Stimulated activated effector memory CD8-positive, alpha-beta T cell treated with anti-CD3 and anti-CD28 coated beads, Interleukin-12 subunit alpha, Interleukin-12 subunit beta, amount 100 ng/mL, for 72 hours (primary cell): ENCODE measurements at regions not wholly inside any gene's neighbourhood (a gene's known extent, or its start where the extent isn't known, plus 50 kb on each side); places are given as distances from the start of the nearest gene placed in this dataset.
A peak's percentile ranks its signal among the peaks of the same experiment; 100 is the strongest.

ENCODE experiments used
- ATAC-seq: fragments of 150-1000 bp; cut with Tn5 transposase; 2 replicates; pipeline ENCODE4 v1.10.0; 2021
- DNase-seq, 2 donors: peaks; one replicate each; pipeline ENCODE4 v3.0.0; 2021 to 2022; ENCODE audit warnings: low spot score in 2 of 2
- H3K27ac Mint-ChIP-seq: one replicate; pipeline ENCODE4 v1.8.0; 2022; ENCODE audit warnings: mild to moderate bottlenecking, mixed read lengths
- H3K36me3 Mint-ChIP-seq: one replicate; pipeline ENCODE4 v1.8.0; 2022; ENCODE audit warnings: mild to moderate bottlenecking, mixed read lengths
- H3K4me1 Mint-ChIP-seq: one replicate; pipeline ENCODE4 v1.8.0; 2022; ENCODE audit warnings: mixed read lengths
- H3K4me3 Mint-ChIP-seq: one replicate; pipeline ENCODE4 v1.8.0; 2022; ENCODE audit warnings: mild to moderate bottlenecking, mixed read lengths
- H3K9me3 Mint-ChIP-seq: one replicate; pipeline ENCODE4 v1.8.0; 2022; ENCODE audit warnings: mixed read lengths

GRCh38 chr22:49721211-49721763 is 106.4 kb downstream of the BRD1 start:
- Mint-ChIP-seq H3K27ac (peak overlapping the region; percentile 21), H3K9me3 (no peaks in the 10 kb centered on the region), H3K4me1 (peaks cover 14% of the 10 kb centered on the region), H3K4me3 (no peak overlapping the region), H3K36me3 (peaks cover 6% of the 10 kb centered on the region)
- DNase-seq: peak in 1 of 2 donors; percentile 40
- no peak for ATAC-seq

- Mint-ChIP-seq H3K4me3 (no peak overlapping the region), H3K4me1 (peaks cover 11% of the 10 kb centered on the region), H3K36me3 (peaks cover 6% of the 10 kb centered on the region), H3K27ac (no peak overlapping the region), H3K9me3 (no peaks in the 10 kb centered on the region)
- ATAC-seq: no peak
- DNase-seq: no peak
Measured at GRCh38 chr22:49720279-49720959, 107.3 kb downstream of the BRD1 start.

- ATAC-seq (no peak), DNase-seq (no peak)
- Mint-ChIP-seq H3K36me3 (peaks cover 6% of the 10 kb centered on the region), H3K27ac (no peak overlapping the region), H3K9me3 (no peaks in the 10 kb centered on the region), H3K4me3 (no peak overlapping the region), H3K4me1 (peaks cover 7% of the 10 kb centered on the region)
Measured at GRCh38 chr22:49719046-49719445, 108.6 kb downstream of the BRD1 start.

DNA sequence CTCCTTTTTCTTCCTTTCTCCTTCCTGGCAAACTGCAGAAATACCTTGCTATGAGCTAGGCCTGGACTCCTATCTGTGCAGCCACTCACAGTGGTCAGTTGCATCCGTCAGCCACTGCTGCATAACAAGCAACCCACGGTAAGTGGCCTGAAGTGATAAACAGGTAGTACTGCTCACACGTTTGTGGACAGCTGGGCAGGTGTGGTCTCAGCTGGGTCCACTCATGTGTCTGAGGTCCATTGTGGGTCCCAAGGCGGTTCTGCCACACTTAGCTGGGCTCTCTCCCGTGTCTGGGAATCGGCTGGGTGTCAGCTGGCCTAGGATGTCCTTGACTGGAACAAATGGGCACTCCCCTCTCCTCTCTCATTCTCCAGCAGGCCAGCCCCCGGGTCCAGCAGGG is 109.3 kb downstream of the BRD1 start:
- no peak for DNase-seq
- no peak overlapping the region for H3K4me3 Mint-ChIP-seq
- H3K36me3 Mint-ChIP-seq: peaks cover 6% of the 10 kb centered on the region
- peaks cover under 1% of the 10 kb centered on the region for H3K4me1 Mint-ChIP-seq
- H3K9me3 Mint-ChIP-seq: no peaks in the 10 kb centered on the region
- ATAC-seq: no peak
- no peak overlapping the region for H3K27ac Mint-ChIP-seq

GRCh38 chr22:49717322-49717919 is 110.3 kb downstream of the BRD1 start:
- ATAC-seq: no peak
- Mint-ChIP-seq H3K4me3 (no peak overlapping the region), H3K4me1 (no peaks in the 10 kb centered on the region), H3K36me3 (peaks cover 6% of the 10 kb centered on the region), H3K27ac (no peak overlapping the region), H3K9me3 (no peaks in the 10 kb centered on the region)
- DNase-seq: no peak

- ATAC-seq (no peak), DNase-seq (no peak)
- no peak overlapping the region for H3K4me3 Mint-ChIP-seq
- no peaks in the 10 kb centered on the region for H3K36me3 Mint-ChIP-seq
- no peaks in the 10 kb centered on the region for H3K4me1 Mint-ChIP-seq
- H3K27ac Mint-ChIP-seq: no peak overlapping the region
- no peaks in the 10 kb centered on the region for H3K9me3 Mint-ChIP-seq
Measured at GRCh38 chr22:49716441-49716840, 111.2 kb downstream of the BRD1 start.

GRCh38 chr22:49715450-49715849 is 112.2 kb downstream of the BRD1 start:
- no peaks in the 10 kb centered on the region for H3K4me1 Mint-ChIP-seq
- no peak overlapping the region for H3K4me3 Mint-ChIP-seq
- DNase-seq: no peak
- no peak overlapping the region for H3K27ac Mint-ChIP-seq
- no peak for ATAC-seq
- no peaks in the 10 kb centered on the region for H3K9me3 Mint-ChIP-seq
- no peaks in the 10 kb centered on the region for H3K36me3 Mint-ChIP-seq

GRCh38 chr22:49713003-49713402 is 114.7 kb downstream of the BRD1 start:
- Mint-ChIP-seq H3K9me3 (no peaks in the 10 kb centered on the region), H3K27ac (no peak overlapping the region)

DNA sequence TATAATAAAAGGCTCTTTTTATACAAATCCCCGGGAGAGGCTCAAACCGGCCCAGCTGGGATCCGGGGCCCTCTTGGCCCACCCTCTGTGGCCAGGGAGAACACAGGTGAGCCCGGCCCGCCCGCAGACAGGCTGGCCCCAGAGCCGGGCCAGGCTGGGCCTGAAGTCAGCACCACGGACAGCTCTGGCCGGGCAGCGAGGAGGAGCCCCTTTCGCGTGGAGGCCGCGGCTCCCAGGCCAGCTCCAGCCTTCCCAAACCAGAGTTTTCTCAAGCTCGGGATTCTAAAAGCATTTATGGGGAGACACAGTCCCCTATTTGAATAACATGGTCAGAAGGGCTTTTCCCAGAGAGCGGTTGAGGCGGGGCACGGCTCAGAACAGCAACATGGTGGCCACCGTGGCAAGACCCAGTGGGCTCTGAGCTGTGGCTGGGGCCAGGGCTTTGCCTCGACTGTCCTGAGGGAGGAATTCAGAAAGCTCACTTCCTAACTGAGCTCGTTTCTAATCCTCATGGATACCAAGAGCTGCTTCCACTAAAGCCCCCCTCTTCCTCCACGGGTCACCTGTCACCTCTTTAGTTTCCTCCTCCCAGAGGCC is 115.4 kb downstream of the BRD1 start:
- ATAC-seq: no peak
- no peak overlapping the region for H3K4me3 Mint-ChIP-seq
- H3K4me1 Mint-ChIP-seq: no peaks in the 10 kb centered on the region
- H3K36me3 Mint-ChIP-seq: no peaks in the 10 kb centered on the region
- no peaks in the 10 kb centered on the region for H3K9me3 Mint-ChIP-seq
- DNase-seq: no peak
- H3K27ac Mint-ChIP-seq: no peak overlapping the region

More at GRCh38 chr22:49713003-49713402, 114.7 kb downstream of the BRD1 start:
- H3K4me3 Mint-ChIP-seq: no peak overlapping the region
- ATAC-seq (no peak), DNase-seq (no peak)
- no peaks in the 10 kb centered on the region for H3K4me1 Mint-ChIP-seq
- no peaks in the 10 kb centered on the region for H3K36me3 Mint-ChIP-seq

DNA sequence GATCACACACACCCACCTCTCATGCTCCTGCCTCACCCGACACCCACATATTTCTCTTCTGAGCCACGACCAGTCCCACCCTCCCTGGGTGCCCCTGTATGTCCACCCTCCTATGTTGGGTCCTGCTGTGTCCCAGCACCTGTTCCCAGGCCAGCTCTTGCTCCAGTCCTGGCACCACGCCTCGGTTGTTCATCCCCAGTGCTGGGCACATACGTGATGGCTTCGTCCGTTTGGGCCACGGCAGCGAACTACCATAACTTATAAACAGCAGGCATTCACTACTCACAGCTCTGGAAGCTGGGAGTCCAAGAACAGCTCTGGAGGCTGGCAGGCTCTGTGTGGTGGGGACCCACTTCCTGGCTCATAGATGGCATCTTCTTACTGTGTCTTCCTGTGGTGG is 116.9 kb downstream of the BRD1 start:
- Mint-ChIP-seq H3K4me1 (no peaks in the 10 kb centered on the region), H3K36me3 (no peaks in the 10 kb centered on the region), H3K9me3 (no peaks in the 10 kb centered on the region), H3K4me3 (no peak overlapping the region), H3K27ac (no peak overlapping the region)
- no peak for DNase-seq
- no peak for ATAC-seq

DNA sequence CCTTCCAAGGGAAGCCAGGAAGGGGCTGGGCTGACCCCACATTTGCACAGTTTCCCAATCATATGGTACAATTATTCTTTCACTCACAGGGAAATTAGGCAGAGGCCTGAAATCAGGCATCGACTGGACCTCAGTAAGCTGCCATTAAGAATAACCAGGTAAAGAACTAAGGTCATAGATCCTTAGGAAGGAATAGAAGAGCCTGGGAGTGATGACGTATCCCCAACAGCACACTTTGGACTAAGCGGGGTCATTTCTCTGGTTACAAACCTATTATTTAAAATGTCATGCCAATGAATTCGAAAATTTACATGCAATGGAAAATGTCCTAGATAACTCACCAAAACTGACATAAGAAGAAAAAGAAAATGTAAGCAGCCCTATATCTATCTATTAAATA is 118.2 kb downstream of the BRD1 start:
- DNase-seq (no peak), ATAC-seq (no peak)
- H3K27ac Mint-ChIP-seq: no peak overlapping the region

DNA sequence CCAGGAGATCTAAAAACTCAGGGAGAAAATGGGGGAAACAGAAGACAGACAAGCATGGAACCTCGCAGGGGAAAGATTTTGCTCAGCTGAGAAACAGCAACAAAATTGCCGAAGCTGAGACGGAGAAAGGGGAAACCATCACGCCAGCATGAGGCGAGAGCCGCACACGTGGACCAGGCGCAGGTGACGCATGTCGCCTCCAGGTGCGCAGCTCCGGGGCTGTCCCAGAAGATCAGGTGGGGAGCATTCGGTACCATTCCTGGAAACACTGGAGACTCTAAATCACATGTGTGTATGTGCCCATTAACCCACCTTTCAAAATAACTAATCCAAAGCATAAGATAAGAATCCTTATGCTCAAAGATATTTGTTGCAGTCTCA is 121.7 kb downstream of the BRD1 start:
- Mint-ChIP-seq H3K27ac (no peak overlapping the region), H3K36me3 (no peaks in the 10 kb centered on the region), H3K4me1 (no peaks in the 10 kb centered on the region), H3K4me3 (no peak overlapping the region), H3K9me3 (peaks cover 4% of the 10 kb centered on the region)
- no peak for DNase-seq
- no peak for ATAC-seq

More for the DNA sequence above, 118.2 kb downstream of the BRD1 start:
- Mint-ChIP-seq H3K4me1 (no peaks in the 10 kb centered on the region), H3K4me3 (no peak overlapping the region), H3K9me3 (no peaks in the 10 kb centered on the region), H3K36me3 (no peaks in the 10 kb centered on the region)

- ATAC-seq (no peak), DNase-seq (no peak)
- H3K27ac Mint-ChIP-seq: no peak overlapping the region
- H3K36me3 Mint-ChIP-seq: no peaks in the 10 kb centered on the region
- H3K4me1 Mint-ChIP-seq: no peaks in the 10 kb centered on the region
- peaks cover 4% of the 10 kb centered on the region for H3K9me3 Mint-ChIP-seq
- H3K4me3 Mint-ChIP-seq: no peak overlapping the region
Measured at GRCh38 chr22:49705216-49705971, 122.3 kb downstream of the BRD1 start.

DNA sequence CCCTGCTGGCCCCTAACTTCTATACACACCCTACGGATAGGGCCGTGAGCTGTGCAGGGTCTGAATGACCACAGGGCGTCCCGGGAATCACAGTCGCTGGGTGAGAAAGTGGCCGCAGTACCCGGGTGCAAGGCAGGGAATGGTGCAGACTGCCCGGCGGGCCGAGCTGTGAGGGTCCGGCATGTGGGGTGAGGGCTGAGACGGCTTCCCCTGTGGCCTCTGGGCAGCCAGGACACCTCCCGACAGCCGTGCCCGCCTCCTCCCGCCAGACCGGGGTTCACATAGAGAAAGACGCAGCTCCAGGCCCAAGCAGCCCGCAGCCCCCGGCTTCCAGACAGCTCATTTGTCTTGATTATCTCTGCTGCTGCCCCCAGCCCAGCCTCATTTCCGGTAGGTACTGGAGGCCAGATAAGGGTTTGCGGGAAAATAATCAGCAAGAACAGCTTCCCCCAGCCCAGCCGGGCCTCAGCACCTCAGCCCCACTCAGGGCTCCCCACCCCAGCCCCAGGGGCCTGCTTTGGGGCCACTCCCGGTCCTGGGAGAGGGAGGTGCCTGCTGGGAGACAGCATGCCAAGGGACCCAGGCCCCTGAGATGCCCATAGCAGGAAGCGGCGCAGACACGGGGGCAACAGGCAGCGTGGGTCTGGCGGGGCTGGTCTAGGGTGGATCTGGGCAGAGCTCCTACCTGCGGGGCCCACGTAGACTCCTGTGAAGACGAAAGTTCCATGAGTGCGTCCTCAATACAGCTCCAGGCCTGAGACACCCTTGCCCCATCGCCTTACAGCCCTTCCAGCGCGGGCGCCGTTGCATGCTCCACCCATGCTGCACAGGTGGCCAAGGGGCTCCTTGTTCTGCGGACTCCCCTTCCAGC is 123.1 kb downstream of the BRD1 start:
- ATAC-seq (no peak), DNase-seq (no peak)
- H3K36me3 Mint-ChIP-seq: no peaks in the 10 kb centered on the region
- no peak overlapping the region for H3K27ac Mint-ChIP-seq
- no peaks in the 10 kb centered on the region for H3K4me1 Mint-ChIP-seq
- peaks cover 4% of the 10 kb centered on the region for H3K9me3 Mint-ChIP-seq
- H3K4me3 Mint-ChIP-seq: no peak overlapping the region

GRCh38 chr22:49703990-49704344 is 123.7 kb downstream of the BRD1 start:
- Mint-ChIP-seq H3K9me3 (peaks cover 4% of the 10 kb centered on the region), H3K4me3 (no peak overlapping the region), H3K27ac (no peak overlapping the region), H3K36me3 (no peaks in the 10 kb centered on the region), H3K4me1 (no peaks in the 10 kb centered on the region)
- DNase-seq (no peak), ATAC-seq (no peak)
